Gastroesophageal sphincter (tissue), 4 donors: ENCODE measurements at regions not wholly inside any gene's neighbourhood (a gene's known extent, or its start where the extent isn't known, plus 50 kb on each side); places are given as distances from the start of the nearest gene placed in this dataset.

ENCODE experiments used
- ATAC-seq: fragments of 150-250 bp; one replicate; pipeline ENCODE4 v1.9.1; 2016; ENCODE audit warnings: mild to moderate bottlenecking, moderate library complexity
- H3K27ac ChIP-seq, 4 donors: fragments of 200-600 bp; sonication (generic) in 3 of 4; 1 replicate in 3 of 4; 2 replicates in 1 of 4; pipeline ENCODE4 v1.5.1; 2016 to 2019
- H3K27me3 ChIP-seq: fragments of 200-600 bp; sonication (generic); one replicate; pipeline ENCODE4 v1.5.1; 2019
- H3K36me3 ChIP-seq, 2 donors: fragments of 200-600 bp; sonication (generic); one replicate each; pipeline ENCODE4 v1.5.1; 2019; ENCODE audit warnings: control low read depth in 1 of 2
- H3K4me1 ChIP-seq, 3 donors: fragments of 200-600 bp; sonication (generic); 1 replicate in 2 of 3; 2 replicates in 1 of 3; pipeline ENCODE4 v1.5.1; 2016 to 2019; ENCODE audit warnings: control low read depth in 2 of 3
- H3K4me3 ChIP-seq, 2 donors: fragments of 200-600 bp; sonication (generic); one replicate each; pipeline ENCODE4 v1.5.1; 2019; ENCODE audit warnings: mild to moderate bottlenecking in 1 of 2, moderate library complexity in 1 of 2
- H3K9me3 ChIP-seq, 3 donors: fragments of 200-600 bp; sonication (generic); one replicate each; pipeline ENCODE4 v1.5.1; 2017 to 2019; ENCODE audit warnings: control low read depth in 2 of 3
- CTCF ChIP-seq, 4 experiments: fragments of 200-600 bp in 2 of 4; fragments of 450-650 bp in 2 of 4; sonication (generic) in 1 of 4; IDR thresholded peaks; one replicate each; pipeline ENCODE4 v1.5.1; 2017 to 2019; ENCODE audit warnings: antibody characterized with exemption in 4 of 4, mild to moderate bottlenecking in 2 of 4, moderate library complexity in 2 of 4
- EP300 ChIP-seq: sonication (generic); formaldehyde crosslinking; IDR thresholded peaks from one replicate; pipeline ENCODE4 v1.6.1; 2017; ENCODE audit warnings: antibody characterized with exemption, mild to moderate bottlenecking
- POLR2A ChIP-seq, 2 donors: fragments of 450-650 bp; IDR thresholded peaks; one replicate each; pipeline ENCODE4 v1.6.1; 2017; ENCODE audit warnings: antibody characterized with exemption in 2 of 2, mild to moderate bottlenecking in 2 of 2, moderate library complexity in 1 of 2
- POLR2AphosphoS5 ChIP-seq: sonication (generic); formaldehyde crosslinking; IDR thresholded peaks from one replicate; pipeline ENCODE4 v1.6.1; 2017; ENCODE audit warnings: antibody characterized with exemption
- WGBS, 2 donors: methylation state at CpG; one replicate each; pipeline ENCODE4 v1.1.5; 2018; ENCODE audit warnings: low coverage in 1 of 2; 5-methylcytosine and 5-hydroxymethylcytosine counted together

- 75 to 83% methylated on average over 1 of the region's 1 CpG for WGBS, 2 donors
- Histone ChIP-seq H3K27ac (no peak overlapping the region), H3K27me3 (no peaks in the 10 kb centered on the region), H3K36me3 (no peaks in the 10 kb centered on the region), H3K4me1 (no peaks in the 10 kb centered on the region), H3K4me3 (no peak overlapping the region), H3K9me3 (peaks cover 0 to 5% (median 0%) of the 10 kb centered on the region in 3 donors)
- no peak for TF ChIP-seq CTCF (IDR thresholded peaks at IDR 0.05)
- no peak for TF ChIP-seq EP300
- no peak for TF ChIP-seq POLR2A (IDR thresholded peaks at IDR 0.05)
- no peak for TF ChIP-seq POLR2AphosphoS5
- no peak for ATAC-seq
These were observed 400.4 kb downstream of the CDC14C start for GRCh38 chr7:49324707-49325106.

DNA sequence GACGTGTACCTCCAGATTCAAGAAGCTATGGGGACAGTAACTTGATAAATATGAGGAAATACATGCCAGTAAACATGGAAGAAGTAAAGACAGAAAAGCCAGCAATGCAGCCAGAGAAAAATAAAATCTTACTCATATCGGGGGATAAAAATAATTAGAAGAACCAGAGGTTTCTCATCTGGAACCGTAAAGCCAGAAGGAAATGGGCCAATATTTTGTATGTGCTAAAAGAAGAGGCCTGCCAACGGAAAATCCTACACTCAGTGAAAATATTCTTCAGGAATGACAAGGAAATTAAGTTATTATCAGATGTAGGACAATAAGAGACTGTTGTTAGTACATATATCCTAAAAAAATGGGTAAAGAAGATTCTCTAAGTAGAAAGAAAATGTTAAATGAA is 401.2 kb downstream of the CDC14C start:
- peaks cover 0 to 5% (median 0%) of the 10 kb centered on the region in 3 donors for H3K9me3 ChIP-seq
- H3K4me1 ChIP-seq = no peaks in the 10 kb centered on the region
- WGBS, 2 donors = 52 to 54% methylated on average over 4 of the region's 4 CpGs
- TF ChIP-seq POLR2A (IDR thresholded peaks at IDR 0.05) (no peak), POLR2AphosphoS5 (no peak), EP300 (no peak), CTCF (IDR thresholded peaks at IDR 0.05) (no peak)
- H3K4me3 ChIP-seq = no peak overlapping the region
- ATAC-seq = no peak
- H3K27me3 ChIP-seq = no peaks in the 10 kb centered on the region
- no peak overlapping the region for H3K27ac ChIP-seq
- no peaks in the 10 kb centered on the region for H3K36me3 ChIP-seq

GRCh38 chr7:49327155-49327554 is 402.8 kb downstream of the CDC14C start:
- H3K36me3 ChIP-seq = no peaks in the 10 kb centered on the region
- TF ChIP-seq POLR2A (IDR thresholded peaks at IDR 0.05) (no peak), EP300 (no peak), CTCF (IDR thresholded peaks at IDR 0.05) (no peak), POLR2AphosphoS5 (no peak)
- peaks cover 0 to 5% (median 0%) of the 10 kb centered on the region in 3 donors for H3K9me3 ChIP-seq
- H3K27me3 ChIP-seq = no peaks in the 10 kb centered on the region
- ATAC-seq = no peak
- WGBS, 2 donors = 76 to 86% methylated on average over 8 of the region's 8 CpGs
- H3K27ac ChIP-seq = no peak overlapping the region
- no peaks in the 10 kb centered on the region for H3K4me1 ChIP-seq
- H3K4me3 ChIP-seq = no peak overlapping the region

DNA sequence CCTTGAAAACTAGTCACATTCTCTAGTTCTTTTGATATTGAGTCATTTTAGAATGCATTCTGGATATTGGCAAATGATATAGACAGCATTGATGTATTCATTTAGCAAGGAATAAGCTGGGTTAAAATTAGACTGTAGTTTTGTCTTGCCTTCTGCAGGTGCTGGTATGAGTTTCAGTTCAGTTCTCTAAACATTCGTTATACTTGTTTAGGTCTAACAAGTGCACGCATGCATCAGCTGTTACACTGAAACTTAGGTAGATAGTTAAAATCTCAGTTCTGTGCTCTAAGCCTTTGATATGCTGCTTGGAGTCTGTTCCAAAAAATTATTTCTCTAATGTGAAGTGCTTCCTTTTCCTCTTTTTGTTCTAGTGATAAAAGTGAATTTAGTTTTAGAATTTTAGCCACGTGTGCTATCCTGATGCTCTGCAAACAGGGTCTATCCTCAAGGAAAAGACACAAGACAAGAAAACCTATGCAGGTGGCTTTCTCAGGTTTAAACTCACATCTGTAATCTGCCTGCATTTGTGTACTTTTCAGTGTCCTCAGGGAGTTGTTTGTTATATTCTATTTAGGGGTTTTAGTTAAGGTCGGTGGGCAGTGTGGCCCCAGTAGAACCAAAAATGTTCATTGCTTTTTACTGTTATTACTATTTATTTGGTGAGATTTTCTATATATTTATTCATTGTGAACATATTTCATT is 409.0 kb downstream of the CDC14C start:
- Histone ChIP-seq H3K4me3 (no peak overlapping the region), H3K9me3 (no peaks in the 10 kb centered on the region), H3K36me3 (no peaks in the 10 kb centered on the region), H3K27ac (no peak overlapping the region), H3K27me3 (no peaks in the 10 kb centered on the region), H3K4me1 (no peaks in the 10 kb centered on the region)
- ATAC-seq = no peak
- no peak for TF ChIP-seq EP300
- no peak for TF ChIP-seq POLR2A (IDR thresholded peaks at IDR 0.05)
- TF ChIP-seq CTCF (IDR thresholded peaks at IDR 0.05) = no peak
- no peak for TF ChIP-seq POLR2AphosphoS5
- WGBS, 2 donors = 61 to 63% methylated on average over 3 to 4 of the region's 4 CpGs

DNA sequence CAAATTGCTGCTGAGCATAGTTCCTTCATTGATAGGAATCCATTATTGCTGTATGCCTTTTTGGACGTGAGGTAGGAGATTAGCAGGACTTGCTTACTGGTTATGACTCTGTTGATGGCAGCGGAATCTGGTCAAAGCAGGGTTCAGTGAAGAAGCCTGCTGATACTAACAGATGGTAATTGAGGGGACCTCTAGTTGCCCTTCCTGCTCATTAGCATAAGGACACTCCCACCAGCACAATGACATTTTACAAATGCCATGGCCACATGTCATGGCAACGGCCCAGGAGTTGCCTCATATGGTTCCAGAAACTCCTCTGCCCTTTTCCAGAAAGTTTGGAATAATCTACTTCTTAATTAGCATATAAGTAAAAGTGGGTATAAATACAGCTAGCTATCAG is 417.5 kb downstream of the CDC14C start:
- no peak for TF ChIP-seq POLR2A (IDR thresholded peaks at IDR 0.05)
- TF ChIP-seq EP300 = no peak
- no peak for TF ChIP-seq CTCF (IDR thresholded peaks at IDR 0.05)
- WGBS, 2 donors = 75 to 80% methylated on average over 3 of the region's 3 CpGs
- H3K27ac ChIP-seq = no peak overlapping the region
- no peaks in the 10 kb centered on the region for H3K4me1 ChIP-seq
- no peak overlapping the region for H3K4me3 ChIP-seq
- H3K36me3 ChIP-seq = no peaks in the 10 kb centered on the region
- H3K27me3 ChIP-seq = no peaks in the 10 kb centered on the region
- ATAC-seq = no peak
- H3K9me3 ChIP-seq = no peaks in the 10 kb centered on the region
